Pancreas (tissue), 10 donors: ENCODE measurements at regions not wholly inside any gene's neighbourhood (a gene's known extent, or its start where the extent isn't known, plus 50 kb on each side); places are given as distances from the start of the nearest gene placed in this dataset.
A peak's percentile ranks its signal among the peaks of the same experiment; 100 is the strongest.
"Not testable (repeated sequence)": the region's sequence is repeated elsewhere in the genome, so short reads cannot be mapped to it uniquely, and the experiment has no call there.

ENCODE experiments used
- ATAC-seq, 4 donors: fragments of 200-7000 bp; cut with Tn5 transposase; one replicate each; pipeline versions ENCODE4 v1.8.0 to v1.9.1; 2020; ENCODE audit warnings: mild to moderate bottlenecking in 4 of 4, moderate library complexity in 4 of 4
- DNase-seq, 6 donors: peaks; one replicate each; pipeline ENCODE4 v3.0.0-alpha.2; 2020
- FAIRE-seq: peaks from 2 replicates; lab custom pipeline; 2012; peaks lifted over from hg19 to GRCh38; lab: Jason Lieb, UNC
- H3K27ac ChIP-seq, 4 donors: fragments of 200-600 bp; sonication (generic); 1 replicate in 3 of 4; 2 replicates in 1 of 4; pipeline versions ENCODE4 v1.5.0 to v1.8.0; 2020
- H3K27me3 ChIP-seq, 4 donors: fragments of 200-600 bp; one replicate each; pipeline ENCODE4 v1.8.0; 2021
- H3K36me3 ChIP-seq, 3 donors: fragments of 200-600 bp; sonication (generic) in 1 of 3; one replicate each; pipeline versions ENCODE4 v1.5.0 to v1.8.0; 2020 to 2021
- H3K4me1 ChIP-seq, 3 donors: fragments of 200-600 bp; one replicate each; pipeline ENCODE4 v1.8.0; 2021
- H3K4me3 ChIP-seq, 4 donors: fragments of 200-600 bp; sonication (generic) in 2 of 4; one replicate each; pipeline versions ENCODE4 v1.5.0 to v1.8.0; 2020 to 2021
- H3K9me3 ChIP-seq, 4 donors: fragments of 200-600 bp; one replicate each; pipeline ENCODE4 v1.8.0; 2021
- CTCF ChIP-seq, 4 donors: fragments of 200-600 bp; sonication (generic) in 3 of 4; IDR thresholded peaks; one replicate each; pipeline versions ENCODE4 v1.5.0 to v1.8.0; 2021; ENCODE audit warnings: antibody characterized with exemption in 4 of 4
- WGBS, 2 donors: extraction: QIAGEN DNeasy Blood & Tissue Kit; methylation state at CpG; one replicate each; pipeline ENCODE4 v1.1.7; 2013; 5-methylcytosine and 5-hydroxymethylcytosine counted together
- intact Hi-C, 3 donors: fragments of 100-400 bp; cut with DNase I; formaldehyde crosslinking; loops; one replicate each; pipeline versions ENCODE4 v1.11.1 to v1.14.2; 2022
- donor health status: healthy with polysubstance abuse.
- donor health status: DM: no; HTN: no; CAD: no; lungs with moderate emphysema.
- donor health status: DM: no; HTN: no; CAD: no.
- donor health status: control.
- donor health status: control.
- donor health status: Bipolar disorder and iron deficiency.
- donor health status: DM: yes; HTN: yes; CAD: no.
- donor health status: DM: no; HTN: no; CAD: no.
- donor health status: DM: no; HTN: no; CAD: no.
- donor health status: DM: yes; HTN: yes; CAD: no.

- Histone ChIP-seq H3K27ac (no peak overlapping the region), H3K36me3 (no peaks in the 10 kb centered on the region), H3K4me1 (peaks cover 15 to 21% (median 19%) of the 10 kb centered on the region in 3 donors), H3K27me3 (no peaks in the 10 kb centered on the region), H3K9me3 (no peaks in the 10 kb centered on the region), H3K4me3 (no peak overlapping the region)
- FAIRE-seq: no peak
- no peak for DNase-seq
- no peak for ATAC-seq
- intact Hi-C loops: loop anchor here in 1 of 3 donors (10.0 kb wide), 1 partner anchor 88 kb away; no protein-coding TSS in a partner anchor
- WGBS, 2 donors: 92% methylated on average over 3 of the region's 3 CpGs
- no peak for TF ChIP-seq CTCF (IDR thresholded peaks at IDR 0.05)
Observed at GRCh38 chr20:53646550-53646949, 52.9 kb upstream of the ZNF217 start.

DNA sequence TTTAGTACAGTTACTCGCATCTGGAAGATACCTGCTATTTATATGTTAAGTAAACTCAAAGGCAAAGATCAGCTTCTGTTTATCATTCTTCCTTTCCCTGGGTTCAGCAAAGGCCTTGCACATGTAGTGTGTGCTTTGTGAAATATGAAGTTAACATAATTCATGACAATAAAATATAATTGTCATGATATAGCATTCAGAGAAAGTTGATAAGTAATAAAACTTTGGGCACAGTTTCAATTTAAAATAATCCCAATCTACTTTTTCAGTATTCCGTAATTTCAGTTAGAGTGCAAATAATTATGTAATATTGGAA lies 51.9 kb upstream of the ZNF217 start:
- no peak overlapping the region for H3K4me3 ChIP-seq
- no peak for TF ChIP-seq CTCF (IDR thresholded peaks at IDR 0.05)
- 55 to 62% methylated on average over 2 of the region's 2 CpGs for WGBS, 2 donors
- no peaks in the 10 kb centered on the region for H3K9me3 ChIP-seq
- no peaks in the 10 kb centered on the region for H3K27me3 ChIP-seq
- no peak overlapping the region for H3K27ac ChIP-seq
- peaks cover 14 to 20% (median 19%) of the 10 kb centered on the region in 3 donors for H3K4me1 ChIP-seq
- intact Hi-C loops: loop anchor here in 1 of 3 donors (10.0 kb wide), 1 partner anchor 89 kb away; no protein-coding TSS in a partner anchor
- DNase-seq: no peak
- FAIRE-seq: no peak
- no peak for ATAC-seq
- no peaks in the 10 kb centered on the region for H3K36me3 ChIP-seq

GRCh38 chr20:53644108-53644507 lies 50.5 kb upstream of the ZNF217 start:
- DNase-seq, H3K27me3 ChIP-seq, H3K36me3 ChIP-seq, H3K9me3 ChIP-seq, ATAC-seq, FAIRE-seq, H3K4me3 ChIP-seq: not testable (repeated sequence)
- WGBS, 2 donors: 96 to 99% methylated on average over 8 of the region's 8 CpGs
- intact Hi-C loops: loop anchor here in 1 of 3 donors (10.0 kb wide), 1 partner anchor 91 kb away; no protein-coding TSS in a partner anchor
- peak overlapping the region in 1 of 4 donors; percentile 95 for H3K27ac ChIP-seq
- peaks cover 14 to 20% (median 19%) of the 10 kb centered on the region in 3 donors for H3K4me1 ChIP-seq
